IMR-90 (cell line): ENCODE measurements at regions not wholly inside any gene's neighbourhood (a gene's known extent, or its start where the extent isn't known, plus 50 kb on each side); places are given as distances from the start of the nearest gene placed in this dataset.

Experiments used
- ATAC-seq: fragments of 200-7000 bp; cut with Tn5 transposase; 2 replicates; pipeline ENCODE4 v1.9.1; 2020; ENCODE audit warnings: low read depth, mild to moderate bottlenecking, moderate library complexity
- BruUV-seq: library from RNA; stranded (reverse); fragments of 400-500 nt; replicated peaks from 2 replicates; lab custom pipeline; 2021; lab: Mats Ljungman, UMichigan
- CTCF ChIA-PET: fragments of 300-600 bp; formaldehyde crosslinking; extraction: SDS; loops from one replicate; lab custom pipeline; 2021; ENCODE audit warnings: antibody characterized with exemption; lab: Yijun Ruan, JAX
- POLR2A ChIA-PET: fragments of 300-600 bp; sonication (Branson Sonifier 250); formaldehyde crosslinking; loops from one replicate; lab custom pipeline; 2022; ENCODE audit warnings: antibody characterized with exemption; ENCODE audit not compliant: unreplicated experiment; lab: Charles Lee
- DNase-seq: peaks from one replicate; pipeline ENCODE4 v3.0.0; 2013
- H2AFZ ChIP-seq: replicated peaks from 2 replicates; pipeline ENCODE3; 2013; ENCODE audit warnings: low read length, mild to moderate bottlenecking; ENCODE audit not compliant: poor library complexity
- H2AK5ac ChIP-seq: 2 replicates; pipeline ENCODE4 v1.6.1; 2013; ENCODE audit warnings: low read depth, low read length, inconsistent platforms
- H2AK9ac ChIP-seq: replicated peaks from 2 replicates; pipeline ENCODE3; 2013; ENCODE audit warnings: mild to moderate bottlenecking, low read depth, low read length, moderate library complexity; ENCODE audit not compliant: poor library complexity
- H2BK120ac ChIP-seq: 2 replicates; pipeline ENCODE4 v1.6.1; 2013; ENCODE audit warnings: low read depth, low read length, inconsistent platforms
- H2BK15ac ChIP-seq: 3 replicates; pipeline ENCODE4 v1.6.1; 2013; ENCODE audit warnings: low read depth, low read length, inconsistent platforms
- H2BK20ac ChIP-seq: 2 replicates; pipeline ENCODE4 v1.6.1; 2013; ENCODE audit warnings: low read depth, mild to moderate bottlenecking, inconsistent platforms, low read length, moderate library complexity
- H2BK5ac ChIP-seq: 2 replicates; pipeline ENCODE4 v1.6.1; 2013; ENCODE audit warnings: mild to moderate bottlenecking, low read depth, low read length, inconsistent platforms; ENCODE audit not compliant: poor library complexity, severe bottlenecking
- H3K14ac ChIP-seq: replicated peaks from 2 replicates; pipeline ENCODE4 v1.6.1; 2013; ENCODE audit warnings: low read depth, low read length, inconsistent platforms
- H3K18ac ChIP-seq: 2 replicates; pipeline ENCODE4 v1.6.1; 2013; ENCODE audit warnings: low read depth, low read length, control low read depth
- H3K23ac ChIP-seq: 2 replicates; pipeline ENCODE4 v1.6.1; 2013; ENCODE audit warnings: low read depth, low read length, inconsistent platforms
- H3K27ac ChIP-seq: 2 replicates; pipeline ENCODE4 v1.5.1; 2013; ENCODE audit warnings: mild to moderate bottlenecking, control low read depth, low read length; ENCODE audit not compliant: insufficient read depth
- H3K27me3 ChIP-seq: 2 replicates; pipeline ENCODE4 v1.6.1; 2013; ENCODE audit warnings: low read length; ENCODE audit not compliant: control insufficient read depth, insufficient read depth
- H3K36me3 ChIP-seq: 2 replicates; pipeline ENCODE4 v1.6.1; 2013; ENCODE audit warnings: low read length, mixed read lengths; ENCODE audit not compliant: control insufficient read depth, insufficient read depth
- H3K4ac ChIP-seq: 2 replicates; pipeline ENCODE4 v1.6.1; 2013; ENCODE audit warnings: low read depth, low read length, inconsistent platforms
- H3K4me1 ChIP-seq: 2 replicates; pipeline ENCODE4 v1.6.1; 2013; ENCODE audit warnings: low read length, mixed read lengths; ENCODE audit not compliant: control insufficient read depth, insufficient read depth
- H3K4me2 ChIP-seq: 2 replicates; pipeline ENCODE4 v1.6.1; 2013; ENCODE audit warnings: low read depth, mild to moderate bottlenecking, control low read depth, low read length, moderate library complexity
- H3K4me3 ChIP-seq: 2 replicates; pipeline ENCODE4 v1.5.1; 2013; ENCODE audit warnings: low read depth, mild to moderate bottlenecking, control low read depth, low read length, moderate library complexity; ENCODE audit not compliant: insufficient read depth
- H3K56ac ChIP-seq: 2 replicates; pipeline ENCODE4 v1.6.1; 2013; ENCODE audit warnings: low read length, inconsistent platforms; ENCODE audit not compliant: insufficient read depth; ENCODE audit errors: extremely low read depth
- H3K79me1 ChIP-seq, 2 experiments: 2 replicates each; pipeline ENCODE4 v1.6.1; 2013; ENCODE audit warnings: low read length in 2 of 2, inconsistent platforms in 1 of 2, low read depth in 1 of 2
- H3K9ac ChIP-seq: 2 replicates; pipeline ENCODE4 v1.6.1; 2013; ENCODE audit warnings: low read depth, low read length, control low read depth
- H3K9me1 ChIP-seq: 2 replicates; pipeline ENCODE4 v1.6.1; 2013; ENCODE audit warnings: low read length, inconsistent platforms; ENCODE audit not compliant: insufficient read depth
- H3K9me3 ChIP-seq: 2 replicates; pipeline ENCODE4 v1.6.1; 2013; ENCODE audit warnings: low read length; ENCODE audit not compliant: control insufficient read depth, insufficient read depth
- H4K20me1 ChIP-seq: 2 replicates; pipeline ENCODE4 v1.6.1; 2013; ENCODE audit warnings: low read length, inconsistent platforms; ENCODE audit not compliant: insufficient read depth
- H4K5ac ChIP-seq: 2 replicates; pipeline ENCODE4 v1.6.1; 2013; ENCODE audit warnings: mild to moderate bottlenecking, low read depth, low read length, control low read depth
- H4K8ac ChIP-seq, 2 experiments: 2 replicates each; pipeline ENCODE4 v1.6.1; 2013; ENCODE audit warnings: low read depth in 2 of 2, low read length in 2 of 2, control low read depth in 1 of 2, inconsistent platforms in 1 of 2
- H4K91ac ChIP-seq: 2 replicates; pipeline ENCODE4 v1.6.1; 2013; ENCODE audit warnings: low read depth, low read length, inconsistent platforms; ENCODE audit not compliant: insufficient read depth
- BHLHE40 ChIP-seq: fragments of 150-350 bp; IDR thresholded peaks from 2 replicates; pipeline ENCODE4 v1.6.1; 2016; ENCODE audit warnings: mild to moderate bottlenecking, low read depth, low read length
- CEBPB ChIP-seq: IDR thresholded peaks from 2 replicates; pipeline ENCODE4 v1.6.1; 2012; ENCODE audit warnings: low read depth, low read length, improper control_type of control experiment
- CTCF ChIP-seq: conservative IDR thresholded peaks from 2 replicates; pipeline ENCODE4 v1.5.1; 2012; ENCODE audit warnings: mild to moderate bottlenecking, low read depth, low read length, improper control_type of control experiment
- FOS ChIP-seq: fragments of 150-350 bp; IDR thresholded peaks from 2 replicates; pipeline ENCODE4 v1.6.1; 2016; ENCODE audit warnings: low read depth, low read length
- MAFK ChIP-seq: IDR thresholded peaks from 2 replicates; pipeline ENCODE4 v1.6.1; 2012; ENCODE audit warnings: low read depth, low read length, improper control_type of control experiment
- MXI1 ChIP-seq: IDR thresholded peaks from 2 replicates; pipeline ENCODE4 v1.6.1; 2012; ENCODE audit warnings: low read depth, mild to moderate bottlenecking, low read length, moderate library complexity, borderline replicate concordance
- NFE2L2 ChIP-seq: fragments of 150-350 bp; IDR thresholded peaks from 2 replicates; pipeline ENCODE4 v1.6.1; 2016; ENCODE audit warnings: low read depth, mild to moderate bottlenecking, low read length
- POLR2A ChIP-seq: IDR thresholded peaks from 2 replicates; pipeline ENCODE4 v1.6.1; 2012; ENCODE audit warnings: mild to moderate bottlenecking, low read depth, low read length
- RAD21 ChIP-seq: IDR thresholded peaks from 2 replicates; pipeline ENCODE4 v1.6.1; 2012; ENCODE audit warnings: low read length, improper control_type of control experiment
- RCOR1 ChIP-seq: IDR thresholded peaks from 2 replicates; pipeline ENCODE4 v1.6.1; 2012; ENCODE audit warnings: mild to moderate bottlenecking, low read length, improper control_type of control experiment; ENCODE audit not compliant: insufficient replicate concordance
- SMC3 ChIP-seq: fragments of 150-350 bp; IDR thresholded peaks from 2 replicates; pipeline ENCODE4 v1.6.1; 2016; ENCODE audit warnings: low read depth, mild to moderate bottlenecking, antibody characterized with exemption, low read length, moderate library complexity
- USF2 ChIP-seq: fragments of 150-350 bp; IDR thresholded peaks from 2 replicates; pipeline ENCODE4 v1.6.1; 2017; ENCODE audit warnings: mild to moderate bottlenecking, antibody characterized with exemption, low read length, low read depth
- WGBS, 2 experiments: methylation state at CpG; one replicate each; pipeline versions ENCODE4 v1.1.5 to v1.1.7; 2013; ENCODE audit warnings: missing lambda C conversion rate in 2 of 2; ENCODE audit not compliant: insufficient read length in 1 of 2; ENCODE audit errors: extremely low coverage in 2 of 2; 5-methylcytosine and 5-hydroxymethylcytosine counted together
- dilution Hi-C: fragments of 300-500 bp; cut with HindIII; formaldehyde crosslinking; loops from one replicate; pipeline ENCODE4 v1.14.3; 2018; ENCODE audit warnings: low sequenced_read_pairs; ENCODE audit not compliant: unreplicated experiment
- in situ Hi-C: fragments of 300-500 bp; cut with MboI; formaldehyde crosslinking; loops from 3 replicates; pipeline ENCODE4 v1.14.3; 2019; ENCODE audit warnings: low sequenced_read_pairs, inconsistent platforms, mixed read lengths
- intact Hi-C: fragments of 100-400 bp; cut with micrococcal nuclease; formaldehyde crosslinking; loops from 2 replicates; pipeline ENCODE4 v1.10.0; 2022
- TF ChIP-seq, protein P1 (sequence below): fragments of 150-350 bp; IDR thresholded peaks from 2 replicates; pipeline ENCODE4 v1.6.1; 2016; ENCODE audit warnings: low read depth, mild to moderate bottlenecking, low read length, moderate library complexity, borderline replicate concordance

DNA sequence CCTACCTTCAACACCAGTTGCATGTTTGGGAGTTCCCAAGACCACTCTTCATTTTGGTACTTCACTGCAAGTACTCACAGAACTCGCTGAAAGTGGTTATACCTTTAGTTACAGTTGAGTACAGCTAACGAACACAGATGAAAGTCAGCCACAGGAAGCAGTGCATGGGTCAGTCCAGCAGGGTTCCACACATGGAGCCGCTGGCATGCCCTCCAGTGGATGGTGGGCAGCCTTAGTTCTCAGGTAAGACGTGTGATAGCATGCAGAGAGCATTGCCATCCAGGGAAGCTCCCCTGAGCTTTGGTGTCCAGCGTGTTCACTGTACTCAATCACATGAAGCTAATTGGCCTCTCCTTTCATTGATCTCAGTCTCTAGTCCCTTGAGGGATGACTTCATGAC, 815.3 kb downstream of the RNF144A start:
- Histone ChIP-seq H3K27ac (no peak overlapping the region), H4K20me1 (no peaks in the 10 kb centered on the region), H3K56ac (no peak overlapping the region), H4K91ac (no peak overlapping the region), H3K79me1 (no peaks in the 10 kb centered on the region), H3K18ac (no peak overlapping the region), H3K9ac (no peak overlapping the region), H2BK20ac (no peak overlapping the region), H3K9me1 (no peaks in the 10 kb centered on the region), H3K27me3 (no peaks in the 10 kb centered on the region; the same call in 1 of the 2 replicates), H3K4me2 (no peak overlapping the region), H4K5ac (no peak overlapping the region), H2AK5ac (no peak overlapping the region), H2BK15ac (no peak overlapping the region), H3K23ac (no peak overlapping the region), H3K36me3 (no peaks in the 10 kb centered on the region), H2BK120ac (no peak overlapping the region), H2BK5ac (no peak overlapping the region), H3K4ac (no peak overlapping the region), H3K9me3 (no peaks in the 10 kb centered on the region), H3K14ac (no peak overlapping the region), H3K4me3 (no peak overlapping the region), H3K4me1 (peaks cover 3% of the 10 kb centered on the region; the same call in 1 of the 2 replicates), H4K8ac (no peak overlapping the region), H2AFZ (no peak overlapping the region), H2AK9ac (no peak overlapping the region)
- ATAC-seq (no peak), DNase-seq (no peak)
- intact Hi-C loops (no loop called here), in situ Hi-C loops (no loop called here), dilution Hi-C loops (no loop called here)
- CTCF ChIA-PET, result no interaction called here
- POLR2A ChIA-PET, result no interaction called here
- TF ChIP-seq POLR2A, result no peak
- TF ChIP-seq, protein P1, sequence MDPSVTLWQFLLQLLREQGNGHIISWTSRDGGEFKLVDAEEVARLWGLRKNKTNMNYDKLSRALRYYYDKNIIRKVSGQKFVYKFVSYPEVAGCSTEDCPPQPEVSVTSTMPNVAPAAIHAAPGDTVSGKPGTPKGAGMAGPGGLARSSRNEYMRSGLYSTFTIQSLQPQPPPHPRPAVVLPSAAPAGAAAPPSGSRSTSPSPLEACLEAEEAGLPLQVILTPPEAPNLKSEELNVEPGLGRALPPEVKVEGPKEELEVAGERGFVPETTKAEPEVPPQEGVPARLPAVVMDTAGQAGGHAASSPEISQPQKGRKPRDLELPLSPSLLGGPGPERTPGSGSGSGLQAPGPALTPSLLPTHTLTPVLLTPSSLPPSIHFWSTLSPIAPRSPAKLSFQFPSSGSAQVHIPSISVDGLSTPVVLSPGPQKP, result no peak
- no peak for TF ChIP-seq NFE2L2
- TF ChIP-seq RCOR1, result no peak
- no peak for TF ChIP-seq CEBPB
- no peak for TF ChIP-seq RAD21
- TF ChIP-seq FOS, result no peak
- no peak for TF ChIP-seq BHLHE40
- no peak for TF ChIP-seq MXI1
- TF ChIP-seq CTCF, result no peak
- TF ChIP-seq MAFK, result no peak
- no peak for TF ChIP-seq SMC3
- no peak for TF ChIP-seq USF2
- BruUV-seq, result no TSS peak
- 60% methylated on average over 2 of the region's 5 CpGs; no CpG with 5 or more reads in 1 of the 2 experiments for WGBS, 2 experiments
